Putamen (tissue), 1 donor: ENCODE measurements at regions not wholly inside any gene's neighbourhood (a gene's known extent, or its start where the extent isn't known, plus 50 kb on each side); places are given as distances from the start of the nearest gene placed in this dataset.

ENCODE experiments used
- DNase-seq: peaks from one replicate; pipeline ENCODE4 v3.0.0-alpha.2; 2016; ENCODE audit warnings: low spot score

DNA sequence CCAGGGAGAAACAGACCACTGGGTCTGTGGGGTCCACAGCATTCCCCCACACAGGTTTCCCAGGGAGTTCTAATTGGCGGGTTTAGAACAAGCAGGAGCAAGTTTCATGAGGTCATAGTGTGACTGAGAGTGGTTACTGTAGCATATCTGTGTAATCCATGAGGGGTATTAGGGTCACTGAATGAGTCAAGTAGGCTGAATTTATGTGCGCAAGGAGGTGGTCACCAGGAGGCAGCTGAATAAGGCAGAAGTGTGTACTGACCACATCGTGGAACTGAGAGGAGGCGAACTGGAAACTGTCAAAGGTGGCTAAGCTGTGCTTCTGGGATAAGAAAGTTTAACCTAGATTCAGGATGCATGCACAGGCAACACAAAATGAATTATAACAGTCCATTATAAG is 876.0 kb downstream of the METTL15 start:
- no peak for DNase-seq

GRCh38 chr11:28983780-28984179 is 875.6 kb downstream of the METTL15 start:
- DNase-seq: no peak

GRCh38 chr11:28981381-28981780 is 873.2 kb downstream of the METTL15 start:
- DNase-seq: no peak

GRCh38 chr11:28976801-28977145 is 868.6 kb downstream of the METTL15 start:
- no peak for DNase-seq

DNA sequence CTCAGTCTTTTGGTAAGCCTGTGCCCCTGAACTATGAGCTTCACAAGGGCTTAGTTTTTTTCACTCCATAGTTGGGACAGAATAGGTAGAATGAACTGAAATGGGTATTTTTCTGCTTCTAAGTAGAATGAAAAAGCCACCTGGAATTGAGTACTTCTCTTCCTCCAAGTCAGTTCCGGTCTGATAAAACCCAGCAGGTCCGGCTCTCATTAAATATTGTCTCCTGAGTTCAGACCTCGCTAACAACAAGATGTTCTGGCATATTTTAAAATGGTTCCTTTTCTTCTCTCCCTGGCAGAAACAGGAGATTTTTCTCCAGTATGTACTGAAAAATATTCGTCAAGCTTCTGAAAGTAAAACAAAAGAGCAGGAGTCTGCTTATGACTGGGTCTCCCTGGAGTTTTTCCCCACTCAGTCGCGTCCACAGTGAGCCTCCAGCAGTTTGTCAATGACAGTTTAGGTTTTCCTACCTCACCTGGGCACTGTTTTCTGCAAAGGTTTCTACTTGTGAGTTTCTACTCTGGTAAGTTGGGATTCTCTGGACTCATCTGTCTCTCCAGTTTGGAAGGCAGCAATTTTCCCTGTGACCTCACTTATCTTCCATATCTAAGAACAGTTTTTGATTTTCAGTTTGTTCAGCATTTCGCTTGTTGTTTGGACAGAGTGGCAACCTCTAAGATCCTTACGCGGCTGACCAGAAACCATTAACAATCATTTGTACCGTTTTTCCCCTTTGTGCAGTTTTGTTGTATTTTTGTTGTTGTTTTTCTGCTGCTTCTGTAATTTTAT is 868.0 kb downstream of the METTL15 start:
- DNase-seq: no peak

- no peak for DNase-seq
Observed at GRCh38 chr11:28969832-28970231, 861.6 kb downstream of the METTL15 start.

DNA sequence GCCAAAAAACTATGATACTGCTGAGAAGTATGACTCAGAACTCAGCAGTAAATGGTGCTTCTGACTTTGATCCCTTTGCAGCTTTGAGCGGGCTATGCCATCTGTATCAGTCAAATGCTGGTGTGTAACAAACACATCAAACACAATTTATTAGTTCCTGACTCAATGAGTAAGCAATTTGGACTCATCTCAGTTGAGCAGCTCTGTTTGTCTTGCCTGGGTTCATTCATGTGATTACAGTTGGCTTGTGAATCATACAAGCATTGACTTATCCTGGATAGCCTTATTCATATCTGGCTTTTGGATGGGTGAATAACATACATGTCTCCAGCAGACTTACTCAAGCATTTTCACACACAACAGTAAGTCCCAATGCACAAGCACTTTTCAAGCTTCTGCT is 858.8 kb downstream of the METTL15 start:
- no peak for DNase-seq

- no peak for DNase-seq
Observed at GRCh38 chr11:28965819-28966218, 857.6 kb downstream of the METTL15 start.

GRCh38 chr11:28964811-28965210 is 856.6 kb downstream of the METTL15 start:
- DNase-seq: no peak

- DNase-seq: no peak
Observed at GRCh38 chr11:28963187-28963586, 855.0 kb downstream of the METTL15 start.

GRCh38 chr11:28962502-28962901 is 854.3 kb downstream of the METTL15 start:
- no peak for DNase-seq

GRCh38 chr11:28961726-28962125 is 853.5 kb downstream of the METTL15 start:
- DNase-seq: no peak

- no peak for DNase-seq
Observed at GRCh38 chr11:28956446-28956845, 848.3 kb downstream of the METTL15 start.

- no peak for DNase-seq
Observed at GRCh38 chr11:28951191-28951590, 843.0 kb downstream of the METTL15 start.

GRCh38 chr11:28939381-28939780 is 831.2 kb downstream of the METTL15 start:
- DNase-seq: no peak

GRCh38 chr11:28938091-28938490 is 829.9 kb downstream of the METTL15 start:
- no peak for DNase-seq

DNA sequence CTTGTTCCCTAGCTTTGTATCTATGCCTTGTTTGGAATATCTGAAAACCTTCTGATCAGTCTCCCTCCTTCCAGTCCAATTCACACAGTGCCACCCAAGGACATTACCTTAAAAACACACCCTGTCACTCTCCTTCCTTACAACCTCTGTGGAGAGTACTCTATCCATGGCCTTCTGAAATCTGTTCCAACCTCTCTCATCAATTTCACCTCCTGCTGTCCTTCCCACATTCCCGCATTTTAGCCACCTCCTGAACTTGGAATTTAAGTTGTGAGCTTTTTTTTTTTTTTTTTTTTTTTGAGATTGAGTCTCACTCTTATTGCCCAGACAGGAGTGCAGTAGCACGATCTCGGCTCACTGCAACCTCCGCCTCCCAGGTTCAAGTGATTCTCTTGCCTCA is 824.8 kb downstream of the METTL15 start:
- DNase-seq: no peak

- no peak for DNase-seq
Observed at GRCh38 chr11:28924004-28924403, 815.8 kb downstream of the METTL15 start.

DNA sequence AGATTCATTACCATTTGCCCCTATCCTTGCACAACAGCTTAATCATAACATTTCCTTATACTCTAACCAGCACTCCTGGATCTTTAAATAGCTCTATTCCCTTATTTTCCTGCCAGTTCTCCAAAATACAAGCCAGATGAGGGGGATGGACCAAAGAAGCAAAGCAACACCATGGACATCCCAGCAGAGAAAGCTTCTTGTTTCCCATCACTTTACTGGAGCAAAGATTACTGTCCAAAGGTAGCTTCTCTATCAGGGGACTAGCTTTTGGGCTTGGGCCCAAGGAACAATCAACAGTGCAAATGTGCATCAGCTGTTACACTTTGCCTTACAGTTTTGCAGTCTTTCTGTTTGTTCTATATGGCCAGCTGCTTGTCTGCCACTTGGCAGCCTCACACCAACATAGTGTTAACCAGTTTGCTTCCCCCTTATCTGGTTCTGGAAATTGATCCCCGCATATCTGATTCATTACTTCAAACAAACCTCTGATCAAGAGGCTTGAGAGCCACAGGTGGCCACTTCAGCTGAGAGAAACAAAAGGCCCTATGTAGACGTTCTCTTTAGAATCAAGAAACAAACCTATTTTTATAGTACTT is 814.3 kb downstream of the METTL15 start:
- DNase-seq: no peak

DNA sequence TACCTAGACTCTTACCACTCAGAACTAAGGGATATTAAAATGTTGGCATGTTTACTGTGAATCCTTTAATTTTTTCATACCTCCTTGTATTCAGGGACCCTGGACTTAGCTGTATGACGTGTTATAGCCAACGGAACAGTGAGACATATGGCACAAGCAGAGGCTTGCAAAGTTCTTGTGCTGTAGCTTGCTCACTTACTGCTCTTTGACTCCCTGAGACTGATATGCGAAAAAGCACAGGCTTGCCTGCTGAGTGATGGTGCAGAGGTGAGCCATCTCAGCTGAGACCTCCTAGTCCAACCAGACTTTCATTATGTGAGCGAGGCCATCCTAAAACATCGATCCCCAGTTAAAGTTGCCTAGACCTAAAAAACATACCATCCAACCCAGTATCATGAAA is 811.0 kb downstream of the METTL15 start:
- DNase-seq: no peak

- DNase-seq: no peak
Observed at GRCh38 chr11:28913883-28914282, 805.7 kb downstream of the METTL15 start.

DNA sequence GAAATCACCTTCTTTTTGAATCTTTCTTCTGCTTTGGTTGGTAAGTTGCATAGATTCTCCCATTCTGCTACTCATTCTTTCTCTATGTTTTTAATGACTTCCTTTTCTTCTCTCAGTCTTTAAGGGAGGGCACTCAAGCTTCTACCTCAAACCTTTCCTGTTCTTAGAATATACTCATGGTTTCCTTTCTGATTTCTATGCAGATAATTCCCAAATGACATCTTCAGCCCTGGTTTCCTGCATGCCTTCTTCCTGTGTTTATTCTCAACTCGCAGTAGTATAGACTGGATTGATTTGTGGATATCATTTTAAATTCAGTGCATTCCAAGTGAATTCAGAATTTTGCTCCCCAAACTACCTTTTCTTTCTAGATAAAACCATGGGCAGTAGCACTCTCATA is 803.6 kb downstream of the METTL15 start:
- no peak for DNase-seq

- no peak for DNase-seq
Observed at GRCh38 chr11:28910926-28911325, 802.7 kb downstream of the METTL15 start.

DNA sequence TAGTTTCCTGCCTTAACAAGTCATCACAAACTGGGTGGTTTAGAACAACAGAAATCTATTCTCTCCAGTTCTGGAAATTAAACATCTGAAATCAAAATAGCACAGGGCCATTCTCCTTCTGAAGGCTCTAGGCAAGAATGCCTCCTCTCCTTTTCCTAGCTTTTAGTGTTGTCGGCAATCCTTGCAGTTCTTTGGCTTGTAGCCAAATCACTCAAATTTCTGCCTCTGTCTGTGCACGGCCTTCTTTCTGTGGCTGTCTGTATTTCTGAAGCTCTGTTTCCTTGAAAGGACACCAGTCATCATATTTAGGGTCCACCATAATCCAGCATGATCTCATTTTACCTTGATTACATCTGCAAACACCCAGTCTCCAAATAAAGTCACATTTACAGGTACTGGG is 795.5 kb downstream of the METTL15 start:
- no peak for DNase-seq
